ENCODE measurements at regions not wholly inside any gene's neighbourhood (a gene's known extent, or its start where the extent isn't known, plus 50 kb on each side); places are given as distances from the start of the nearest gene placed in this dataset.
A peak's percentile ranks its signal among the peaks of the same experiment; 100 is the strongest.

GRCh38 chr22:27120036-27120435 lies 462.6 kb downstream of the MIAT start:
- DNase-seq (ENCODE audit: low spot score) = no peak

GRCh38 chr22:27122574-27122973 lies 465.2 kb downstream of the MIAT start:
- DNase-seq (ENCODE audit: low spot score) = no peak

GRCh38 chr22:27123880-27124279 lies 466.5 kb downstream of the MIAT start:
- no peak for DNase-seq (ENCODE audit: low spot score)

GRCh38 chr22:27124351-27124966 lies 467.1 kb downstream of the MIAT start:
- DNase-seq (ENCODE audit: low spot score) = peak; percentile 13

GRCh38 chr22:27125539-27125938 lies 468.2 kb downstream of the MIAT start:
- DNase-seq (ENCODE audit: low spot score) = no peak

GRCh38 chr22:27127911-27128310 lies 470.5 kb downstream of the MIAT start:
- no peak for DNase-seq (ENCODE audit: low spot score)

- no peak for DNase-seq (ENCODE audit: low spot score)
These were observed 471.2 kb downstream of the MIAT start for GRCh38 chr22:27128461-27129085.

GRCh38 chr22:27129266-27129665 lies 471.9 kb downstream of the MIAT start:
- peak; percentile 54 for DNase-seq (ENCODE audit: low spot score)

GRCh38 chr22:27130906-27131305 lies 473.5 kb downstream of the MIAT start:
- DNase-seq (ENCODE audit: low spot score) = no peak

- DNase-seq (ENCODE audit: low spot score) = no peak
These were observed 474.0 kb downstream of the MIAT start for GRCh38 chr22:27131346-27131745.

GRCh38 chr22:27132400-27132799 lies 475.0 kb downstream of the MIAT start:
- DNase-seq (ENCODE audit: low spot score) = no peak

GRCh38 chr22:27133019-27133431 lies 475.6 kb downstream of the MIAT start:
- no peak for DNase-seq (ENCODE audit: low spot score)

GRCh38 chr22:27133681-27134314 lies 476.4 kb downstream of the MIAT start:
- peak; percentile 24 for DNase-seq (ENCODE audit: low spot score)

GRCh38 chr22:27134315-27134701 lies 476.9 kb downstream of the MIAT start:
- DNase-seq (ENCODE audit: low spot score) = peak; percentile 92

GRCh38 chr22:27135031-27135981 lies 477.9 kb downstream of the MIAT start:
- DNase-seq (ENCODE audit: low spot score) = peak; percentile 78

GRCh38 chr22:27136596-27136995 lies 479.2 kb downstream of the MIAT start:
- DNase-seq (ENCODE audit: low spot score) = no peak

GRCh38 chr22:27137871-27138337 lies 480.5 kb downstream of the MIAT start:
- DNase-seq (ENCODE audit: low spot score) = peak; percentile 30

- DNase-seq (ENCODE audit: low spot score) = no peak
These were observed 481.1 kb downstream of the MIAT start for GRCh38 chr22:27138471-27138870.

- peak; percentile 81 for DNase-seq (ENCODE audit: low spot score)
These were observed 482.6 kb downstream of the MIAT start for GRCh38 chr22:27139935-27140511.

- DNase-seq (ENCODE audit: low spot score) = no peak
These were observed 484.9 kb downstream of the MIAT start for GRCh38 chr22:27142286-27142685.

GRCh38 chr22:27144321-27144720 lies 486.9 kb downstream of the MIAT start:
- DNase-seq (ENCODE audit: low spot score) = peak; percentile 9
